DLD1 (cell line): ENCODE measurements at regions not wholly inside any gene's neighbourhood (a gene's known extent, or its start where the extent isn't known, plus 50 kb on each side); places are given as distances from the start of the nearest gene placed in this dataset.
"Not testable (repeated sequence)": the region's sequence is repeated elsewhere in the genome, so short reads cannot be mapped to it uniquely, and the experiment has no call there.

Source experiments
- in situ Hi-C: cut with HindIII; loops from 2 replicates; pipeline ENCODE4 v1.10.0; 2017; ENCODE audit warnings: low sequenced_read_pairs

DNA sequence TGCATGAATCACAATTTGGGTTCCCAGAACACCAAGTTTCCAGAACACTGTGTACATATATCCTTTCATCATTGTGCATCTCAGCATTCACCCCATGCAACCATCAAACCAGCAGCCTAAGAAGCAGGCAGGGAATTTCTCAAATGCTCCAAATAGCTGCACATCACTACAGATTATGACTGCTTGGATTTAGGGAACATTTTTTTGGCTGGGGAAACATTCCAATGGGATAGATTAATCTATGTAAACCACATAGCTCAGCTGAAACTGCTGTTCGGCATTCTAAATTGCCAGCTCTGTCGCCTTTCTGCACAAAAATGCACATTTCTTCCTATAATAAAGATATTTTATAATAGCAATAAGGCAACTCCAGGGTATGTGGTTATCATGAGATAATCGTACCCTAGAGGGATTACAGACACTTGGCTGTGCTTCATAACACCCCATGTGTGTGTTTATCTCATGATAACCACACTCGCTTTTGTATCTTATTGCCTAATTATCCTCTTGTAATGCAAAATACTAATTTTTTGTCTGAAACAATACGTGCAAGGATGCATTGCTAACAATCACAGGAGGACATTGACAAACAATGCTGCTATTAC is 483.7 kb upstream of the DPH6 start:
- in situ Hi-C loops: no loop called here

DNA sequence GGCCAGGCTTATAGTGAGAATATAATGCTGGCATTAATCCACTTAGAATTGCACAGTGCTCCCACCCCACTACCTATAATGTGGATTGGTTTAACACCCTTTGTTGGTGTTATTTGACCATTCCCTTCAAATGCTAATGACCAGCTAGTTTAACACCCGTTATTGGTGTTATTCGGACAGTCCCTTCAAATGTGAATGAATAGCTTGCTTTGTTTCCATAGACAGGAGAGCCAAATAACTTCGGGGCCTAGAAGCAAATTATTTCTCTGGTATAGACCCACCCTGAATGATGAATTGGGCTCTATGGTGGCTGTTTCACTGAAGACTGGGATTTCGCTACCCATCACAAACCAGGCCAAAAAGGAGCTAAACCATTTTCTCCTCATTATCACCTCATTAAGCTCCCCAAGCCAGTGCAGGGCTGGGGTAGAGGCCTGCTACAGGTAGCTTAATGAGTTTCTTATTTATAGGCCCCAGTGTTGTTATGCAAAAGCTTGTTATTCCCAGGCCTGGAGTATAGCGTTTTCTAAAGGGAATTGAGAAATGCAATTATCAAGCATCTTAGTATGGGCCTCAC is 494.1 kb upstream of the DPH6 start:
- in situ Hi-C loops: no loop called here

- in situ Hi-C loops: not testable (repeated sequence)
Measured at GRCh38 chr15:36047018-36047716, 501.2 kb upstream of the DPH6 start.

GRCh38 chr15:36050899-36051298 is 504.9 kb upstream of the DPH6 start:
- in situ Hi-C loops: no loop called here

DNA sequence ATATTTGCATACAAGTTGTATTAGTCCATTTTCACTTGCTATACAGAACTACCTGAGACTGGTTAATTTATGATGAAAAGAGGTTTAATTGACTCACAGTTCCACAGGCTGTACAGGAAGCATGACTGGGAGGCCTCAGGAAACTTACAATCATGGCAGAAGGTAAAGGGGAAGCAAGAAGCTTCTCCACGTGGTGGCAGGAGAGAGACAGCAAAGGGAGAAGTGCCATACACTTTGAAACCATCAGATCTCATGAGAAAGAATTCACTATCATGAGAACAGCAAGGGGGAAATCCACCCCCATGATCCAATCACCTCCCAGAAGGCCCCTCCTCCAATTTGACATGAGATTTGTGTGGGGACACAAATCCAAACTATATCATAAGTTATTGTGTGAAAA is 506.7 kb upstream of the DPH6 start:
- in situ Hi-C loops: not testable (repeated sequence)

DNA sequence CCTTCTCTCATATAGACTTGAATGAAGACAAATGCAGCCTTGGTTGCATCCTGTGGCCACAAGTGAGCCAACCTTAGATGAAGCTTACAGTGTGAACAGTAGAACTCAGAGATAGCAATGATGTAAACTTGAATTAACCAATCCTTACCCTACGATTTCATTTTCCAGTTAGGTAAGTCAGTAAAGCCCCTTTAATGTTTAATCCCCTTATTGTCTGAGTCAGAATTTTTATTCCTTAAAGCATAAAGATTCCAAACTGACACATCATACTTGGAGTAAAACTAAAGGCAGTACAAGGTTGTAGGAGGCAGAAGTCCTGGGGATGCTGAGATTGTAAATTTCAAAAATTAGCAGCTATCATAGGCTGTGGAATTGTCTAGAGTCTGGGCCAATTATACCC is 507.8 kb upstream of the DPH6 start:
- in situ Hi-C loops: no loop called here

GRCh38 chr15:36059596-36059995 is 513.6 kb upstream of the DPH6 start:
- in situ Hi-C loops: no loop called here

DNA sequence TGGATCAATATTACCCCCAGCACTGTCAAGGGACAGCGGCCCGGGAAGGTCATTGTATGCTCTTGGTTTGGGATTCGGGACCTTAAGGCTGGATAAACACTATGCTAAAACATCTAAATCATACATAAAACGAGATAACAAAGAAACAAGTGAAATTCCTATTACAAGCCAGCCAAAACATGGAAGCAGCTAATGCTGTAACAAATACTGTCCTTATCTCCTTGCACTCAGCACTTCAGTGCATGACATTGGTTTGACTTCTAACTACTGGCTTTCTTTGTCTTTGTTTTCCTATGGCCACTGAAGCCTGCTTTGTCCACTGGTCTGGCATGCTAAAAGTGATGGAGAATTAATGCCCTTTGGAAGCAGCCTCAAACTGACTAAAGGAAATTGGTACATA is 516.4 kb upstream of the DPH6 start:
- in situ Hi-C loops: no loop called here

DNA sequence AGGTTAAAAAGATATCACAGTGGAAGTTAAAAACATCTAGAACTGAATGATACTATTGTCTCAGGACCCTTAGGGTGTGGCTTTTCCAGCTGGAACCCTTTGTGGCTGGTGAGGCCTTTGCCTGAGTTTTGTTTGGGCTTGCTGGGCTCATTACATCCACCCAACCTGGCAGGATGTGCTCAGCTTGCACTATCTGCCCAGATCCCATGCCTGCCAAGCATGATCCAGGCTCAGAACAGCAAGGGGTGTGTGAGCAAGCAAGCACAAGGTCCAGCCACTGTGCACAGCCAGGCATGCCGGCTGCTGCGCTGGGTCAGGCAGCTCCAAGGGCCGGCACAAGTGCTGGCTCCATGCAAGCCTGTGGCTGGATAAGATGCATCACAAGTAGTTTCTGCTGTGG is 512.7 kb upstream of the CDIN1 start:
- in situ Hi-C loops: no loop called here

DNA sequence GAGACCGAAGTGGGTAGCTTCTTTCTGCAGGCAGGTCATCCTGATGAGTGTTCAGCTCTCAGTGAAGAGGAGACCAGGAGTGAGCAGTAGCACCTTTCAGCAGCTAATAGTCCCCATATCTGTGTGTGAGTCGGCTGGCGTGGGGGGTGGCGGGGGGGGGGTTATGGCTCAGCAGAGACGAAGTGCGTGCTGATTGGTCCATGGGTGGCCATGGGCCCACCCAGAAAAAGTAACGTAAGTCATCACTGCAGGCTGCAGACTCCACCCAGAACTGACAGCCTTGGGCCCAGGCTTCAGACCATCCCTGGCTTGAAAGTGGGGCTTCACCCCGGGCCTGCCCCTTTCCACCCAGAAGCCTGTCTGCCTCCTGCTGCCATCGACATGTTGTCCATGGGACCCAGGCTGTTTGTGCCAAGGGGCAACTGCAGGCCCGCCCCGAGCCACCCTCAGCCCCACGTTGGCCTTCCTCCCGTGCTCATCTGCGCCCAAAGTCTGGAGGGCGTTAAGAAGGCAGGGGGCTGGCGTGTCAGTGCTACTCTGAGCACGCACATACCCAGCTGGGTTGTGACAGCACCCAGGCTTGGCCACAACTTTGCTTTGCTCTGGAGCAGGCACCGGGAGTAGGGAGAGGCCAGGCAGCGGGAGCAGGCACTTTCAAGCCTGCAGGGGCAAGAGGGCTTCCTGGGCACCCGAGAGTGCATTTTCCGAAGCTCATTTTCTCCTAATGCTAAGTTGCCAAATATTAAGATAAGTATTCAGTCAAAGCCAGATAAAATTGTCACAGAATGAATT is 511.7 kb upstream of the CDIN1 start:
- in situ Hi-C loops: no loop called here

DNA sequence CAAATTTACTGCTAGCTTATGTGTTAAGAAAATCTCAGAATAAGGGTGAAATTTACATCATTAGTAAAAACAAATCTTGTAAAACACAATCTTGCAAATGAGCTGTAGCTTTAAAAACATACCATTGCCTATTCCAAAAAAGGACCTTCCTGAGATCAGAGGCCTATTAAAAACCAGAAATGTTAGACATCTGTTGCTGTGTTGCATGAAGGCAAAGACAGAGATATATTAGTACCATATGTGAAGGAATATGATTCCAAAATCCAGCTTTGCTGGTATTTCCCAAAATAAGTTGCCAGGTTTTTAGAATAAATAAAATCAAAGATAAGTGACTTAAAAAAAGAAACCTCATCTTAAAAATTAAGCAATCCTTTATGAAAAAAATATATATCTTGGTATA is 504.1 kb upstream of the CDIN1 start:
- in situ Hi-C loops: no loop called here

- in situ Hi-C loops: no loop called here
Measured at GRCh38 chr15:36079021-36079420, 500.4 kb upstream of the CDIN1 start.

GRCh38 chr15:36080759-36081158 is 498.7 kb upstream of the CDIN1 start:
- in situ Hi-C loops: no loop called here

DNA sequence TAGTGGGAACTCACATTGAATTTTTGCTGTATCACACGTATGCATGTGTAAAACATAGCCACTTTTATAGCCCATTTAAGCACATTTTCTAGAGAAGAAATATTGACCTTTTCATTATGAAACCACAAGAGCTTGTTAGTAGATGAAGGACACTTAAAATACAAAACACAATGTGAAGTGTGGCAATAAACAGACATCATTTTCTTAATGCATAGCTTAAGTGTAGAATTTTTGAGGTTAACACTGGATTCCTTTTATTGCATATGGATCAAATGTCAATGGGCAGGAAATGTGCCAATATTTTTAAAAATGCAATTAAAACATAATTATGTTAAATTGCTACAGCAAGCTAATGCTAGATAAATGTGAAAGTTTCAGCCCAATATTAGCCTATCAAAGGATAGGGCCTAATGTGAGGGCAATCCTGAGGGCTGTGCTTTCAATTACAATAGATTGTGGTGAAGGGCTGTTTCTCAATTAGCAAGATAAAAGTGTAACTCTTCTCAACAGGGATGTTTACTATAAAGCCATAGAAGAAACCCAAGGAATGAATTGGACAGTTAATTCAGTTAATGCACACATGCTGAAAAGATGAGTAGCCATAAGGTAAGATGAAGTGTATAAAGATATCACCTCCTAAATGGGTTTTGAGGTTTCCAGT is 489.0 kb upstream of the CDIN1 start:
- in situ Hi-C loops: no loop called here

GRCh38 chr15:36106640-36107335 is 472.6 kb upstream of the CDIN1 start:
- in situ Hi-C loops: no loop called here

- in situ Hi-C loops: no loop called here
Measured at GRCh38 chr15:36108541-36108940, 470.9 kb upstream of the CDIN1 start.

- in situ Hi-C loops: no loop called here
Measured at GRCh38 chr15:36109943-36110658, 469.3 kb upstream of the CDIN1 start.

DNA sequence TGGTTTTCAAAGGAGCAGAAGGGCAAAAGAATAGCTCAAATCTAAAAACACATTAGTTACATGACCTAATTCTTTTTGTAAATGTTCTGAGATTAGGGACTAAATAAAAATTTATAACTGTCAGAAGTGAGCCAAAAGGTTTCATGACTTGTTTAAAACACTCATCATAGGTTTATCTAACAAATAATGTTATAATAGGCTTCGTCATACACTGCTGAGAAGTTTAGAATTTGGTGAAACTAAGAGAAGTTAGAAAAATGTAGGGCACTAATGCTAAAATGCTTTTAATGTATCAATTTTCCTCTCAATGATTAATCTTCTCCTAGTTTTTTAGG is 468.8 kb upstream of the CDIN1 start:
- in situ Hi-C loops: no loop called here

DNA sequence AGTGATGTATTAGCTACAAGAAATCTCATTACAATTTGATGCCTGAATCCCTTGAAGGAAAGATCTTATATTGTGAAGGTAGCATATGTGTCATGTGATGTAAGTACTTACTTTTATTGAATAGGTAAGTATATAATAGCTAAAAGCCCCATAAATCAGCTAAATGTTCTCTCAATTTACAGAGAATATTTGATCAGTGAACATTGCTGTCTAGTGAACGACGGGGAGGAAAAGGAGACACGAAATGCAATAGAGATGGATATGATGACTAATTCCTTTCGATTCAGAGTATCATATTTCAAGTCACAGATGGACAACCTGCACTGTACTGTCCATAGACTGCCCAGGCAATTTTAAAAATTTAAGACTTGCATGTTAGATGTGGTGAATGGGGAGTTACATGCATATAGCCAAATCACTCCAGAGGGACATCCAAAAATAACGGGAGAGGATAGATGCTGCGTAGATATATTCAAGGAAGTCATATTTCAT is 462.1 kb upstream of the CDIN1 start:
- in situ Hi-C loops: no loop called here

- in situ Hi-C loops: no loop called here
Measured at GRCh38 chr15:36126194-36126593, 453.2 kb upstream of the CDIN1 start.
